HAP-1 (cell line): ENCODE measurements at regions not wholly inside any gene's neighbourhood (a gene's known extent, or its start where the extent isn't known, plus 50 kb on each side); places are given as distances from the start of the nearest gene placed in this dataset.
"Not testable (repeated sequence)": the region's sequence is repeated elsewhere in the genome, so short reads cannot be mapped to it uniquely, and the experiment has no call there.

Experiments used
- DNase-seq, 2 experiments: peaks; one replicate each; pipeline ENCODE4 v3.0.0-alpha.2; 2016 to 2020; ENCODE audit warnings: low spot score in 2 of 2
- H3K27me3 ChIP-seq: fragments of 250-450 bp; sonication (Bioruptor Pico); 2 replicates; pipeline ENCODE4 v1.5.1; 2020; ENCODE audit warnings: low read depth, mild to moderate bottlenecking, moderate library complexity
- H3K36me3 ChIP-seq: fragments of 250-450 bp; sonication (Bioruptor Pico); replicated peaks from 2 replicates; pipeline ENCODE4 v1.5.1; 2020; ENCODE audit warnings: mild to moderate bottlenecking
- H3K4me1 ChIP-seq: fragments of 250-450 bp; sonication (Bioruptor Pico); 2 replicates; pipeline ENCODE4 v1.5.1; 2020; ENCODE audit warnings: mild to moderate bottlenecking
- H3K4me3 ChIP-seq: fragments of 250-450 bp; sonication (Bioruptor Pico); 2 replicates; pipeline ENCODE4 v1.5.1; 2020; ENCODE audit warnings: mild to moderate bottlenecking, moderate library complexity
- H3K9me3 ChIP-seq: fragments of 250-450 bp; sonication (Bioruptor Pico); 2 replicates; pipeline ENCODE4 v1.5.1; 2020; ENCODE audit warnings: mild to moderate bottlenecking, moderate library complexity
- in situ Hi-C: fragments of 300-500 bp; cut with MboI; formaldehyde crosslinking; loops from 3 replicates; pipeline ENCODE4 v1.14.3; 2020; ENCODE audit warnings: low sequenced_read_pairs, inconsistent platforms, mixed read lengths

- H3K4me1 ChIP-seq, H3K4me3 ChIP-seq, H3K9me3 ChIP-seq, in situ Hi-C loops, H3K27me3 ChIP-seq, H3K36me3 ChIP-seq: not testable (repeated sequence)
- DNase-seq, result peak in 1 of 2 experiments; percentile 26
These were observed 132.2 kb upstream of the MARCKS start for GRCh38 chr6:113724927-113725326.

DNA sequence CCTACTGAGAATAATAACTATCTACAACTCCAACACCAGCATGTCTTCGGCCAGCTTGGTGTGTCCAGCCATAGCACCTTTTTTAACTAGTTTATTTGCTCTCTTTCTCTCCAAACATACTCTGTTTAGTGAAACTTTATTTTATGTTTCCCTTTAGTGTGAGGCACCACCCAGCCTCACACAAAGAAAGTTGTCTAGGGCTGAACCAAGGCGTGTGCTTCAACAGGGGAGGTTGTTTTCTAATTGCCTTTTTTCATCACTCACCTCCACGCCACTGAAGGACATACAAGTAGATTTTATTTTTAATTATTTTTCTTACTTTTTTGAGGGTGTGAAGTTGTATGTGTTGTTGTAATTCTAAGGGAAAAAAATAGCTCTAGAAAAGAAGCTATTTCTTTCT is 125.6 kb upstream of the MARCKS start:
- Histone ChIP-seq H3K4me1 (no peaks in the 10 kb centered on the region), H3K9me3 (no peaks in the 10 kb centered on the region), H3K4me3 (no peak overlapping the region), H3K36me3 (no peaks in the 10 kb centered on the region), H3K27me3 (no peaks in the 10 kb centered on the region)
- no peak for DNase-seq
- in situ Hi-C loops, result no loop called here

- peak in 1 of 2 experiments; percentile 12 for DNase-seq
- in situ Hi-C loops, result no loop called here
- Histone ChIP-seq H3K9me3 (no peaks in the 10 kb centered on the region), H3K27me3 (no peaks in the 10 kb centered on the region), H3K4me1 (no peaks in the 10 kb centered on the region), H3K4me3 (no peak overlapping the region), H3K36me3 (no peaks in the 10 kb centered on the region)
These were observed 124.7 kb upstream of the MARCKS start for GRCh38 chr6:113732384-113732966.

- no peak overlapping the region for H3K4me3 ChIP-seq
- H3K36me3 ChIP-seq, result no peaks in the 10 kb centered on the region
- no peak for DNase-seq
- no peaks in the 10 kb centered on the region for H3K4me1 ChIP-seq
- no peaks in the 10 kb centered on the region for H3K27me3 ChIP-seq
- in situ Hi-C loops, result no loop called here
- no peaks in the 10 kb centered on the region for H3K9me3 ChIP-seq
These were observed 123.8 kb upstream of the MARCKS start for GRCh38 chr6:113733381-113733780.

- Histone ChIP-seq H3K4me3 (no peak overlapping the region), H3K27me3 (no peaks in the 10 kb centered on the region), H3K4me1 (no peaks in the 10 kb centered on the region), H3K9me3 (no peaks in the 10 kb centered on the region), H3K36me3 (no peaks in the 10 kb centered on the region)
- in situ Hi-C loops, result no loop called here
- no peak for DNase-seq
These were observed 122.2 kb upstream of the MARCKS start for GRCh38 chr6:113734982-113735381.

GRCh38 chr6:113735491-113735890 is 121.7 kb upstream of the MARCKS start:
- in situ Hi-C loops, result no loop called here
- no peaks in the 10 kb centered on the region for H3K36me3 ChIP-seq
- H3K27me3 ChIP-seq, result no peaks in the 10 kb centered on the region
- H3K4me3 ChIP-seq, result no peak overlapping the region
- no peak for DNase-seq
- no peaks in the 10 kb centered on the region for H3K9me3 ChIP-seq
- H3K4me1 ChIP-seq, result no peaks in the 10 kb centered on the region

- Histone ChIP-seq H3K4me1 (no peaks in the 10 kb centered on the region), H3K27me3 (no peaks in the 10 kb centered on the region), H3K9me3 (no peaks in the 10 kb centered on the region), H3K4me3 (no peak overlapping the region), H3K36me3 (no peaks in the 10 kb centered on the region)
- DNase-seq, result no peak
- in situ Hi-C loops, result no loop called here
These were observed 120.2 kb upstream of the MARCKS start for GRCh38 chr6:113736978-113737377.

DNA sequence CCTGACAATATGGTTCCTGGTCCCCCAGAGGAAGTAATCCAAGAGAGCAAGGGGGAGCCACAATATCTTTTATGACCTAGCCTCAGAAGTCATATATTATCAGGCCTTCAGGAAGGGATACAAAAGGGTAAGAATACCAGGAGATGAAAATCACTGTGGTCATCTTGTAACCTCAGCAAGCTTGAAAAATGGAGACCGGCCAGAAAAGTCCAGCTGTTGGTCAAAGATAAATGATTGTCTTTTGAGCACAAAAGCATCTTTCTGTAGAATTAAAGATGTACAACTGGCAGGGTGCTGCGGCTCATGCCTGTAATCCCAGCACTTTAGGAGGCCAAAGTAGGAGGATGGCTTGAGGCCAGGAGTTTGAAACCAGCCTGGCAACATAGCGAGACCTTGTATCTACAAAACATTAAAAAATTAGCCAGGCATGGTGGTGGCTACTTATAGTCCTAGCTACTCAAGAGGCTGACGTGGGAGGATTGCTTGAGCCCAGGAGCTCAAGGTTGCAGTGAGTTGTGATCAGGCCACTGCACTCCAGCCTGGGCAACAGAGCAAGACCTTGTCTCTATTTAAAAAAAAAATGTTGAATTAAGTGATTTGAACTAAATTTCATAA is 118.0 kb upstream of the MARCKS start:
- in situ Hi-C loops, result no loop called here
- Histone ChIP-seq H3K36me3 (no peaks in the 10 kb centered on the region), H3K4me1 (no peaks in the 10 kb centered on the region), H3K9me3 (no peaks in the 10 kb centered on the region), H3K4me3 (no peak overlapping the region), H3K27me3 (no peaks in the 10 kb centered on the region)
- DNase-seq, result no peak

GRCh38 chr6:113741651-113742050 is 115.5 kb upstream of the MARCKS start:
- H3K9me3 ChIP-seq, result no peaks in the 10 kb centered on the region
- no peak overlapping the region for H3K4me3 ChIP-seq
- no peak for DNase-seq
- in situ Hi-C loops, result no loop called here
- H3K4me1 ChIP-seq, result no peaks in the 10 kb centered on the region
- no peaks in the 10 kb centered on the region for H3K36me3 ChIP-seq
- H3K27me3 ChIP-seq, result no peaks in the 10 kb centered on the region

DNA sequence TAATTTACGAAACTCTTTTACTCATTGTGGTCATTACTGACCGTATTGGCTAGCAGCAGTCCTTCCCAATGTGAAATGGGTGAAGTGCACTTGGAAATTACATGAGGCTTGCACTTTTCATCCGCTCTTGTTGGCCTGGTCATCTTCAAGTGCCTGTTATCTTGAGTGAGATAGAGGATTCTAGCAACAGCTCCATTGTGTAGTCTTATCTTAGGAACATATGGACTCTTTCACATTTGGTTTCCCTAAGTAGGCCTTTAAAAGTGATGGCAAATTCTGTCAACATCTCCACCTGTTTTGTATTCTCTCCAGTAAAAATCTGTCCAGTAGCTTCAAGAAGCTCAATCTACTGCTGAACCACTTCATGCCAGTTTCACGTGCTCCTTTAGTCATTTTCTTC is 114.8 kb upstream of the MARCKS start:
- Histone ChIP-seq H3K27me3 (no peaks in the 10 kb centered on the region), H3K9me3 (no peaks in the 10 kb centered on the region), H3K4me1 (no peaks in the 10 kb centered on the region), H3K36me3 (no peaks in the 10 kb centered on the region), H3K4me3 (no peak overlapping the region)
- in situ Hi-C loops, result no loop called here
- no peak for DNase-seq

- no peaks in the 10 kb centered on the region for H3K27me3 ChIP-seq
- DNase-seq, result no peak
- H3K4me3 ChIP-seq, result no peak overlapping the region
- H3K36me3 ChIP-seq, result no peaks in the 10 kb centered on the region
- no peaks in the 10 kb centered on the region for H3K4me1 ChIP-seq
- in situ Hi-C loops, result no loop called here
- H3K9me3 ChIP-seq, result no peaks in the 10 kb centered on the region
These were observed 112.3 kb upstream of the MARCKS start for GRCh38 chr6:113744861-113745260.

DNA sequence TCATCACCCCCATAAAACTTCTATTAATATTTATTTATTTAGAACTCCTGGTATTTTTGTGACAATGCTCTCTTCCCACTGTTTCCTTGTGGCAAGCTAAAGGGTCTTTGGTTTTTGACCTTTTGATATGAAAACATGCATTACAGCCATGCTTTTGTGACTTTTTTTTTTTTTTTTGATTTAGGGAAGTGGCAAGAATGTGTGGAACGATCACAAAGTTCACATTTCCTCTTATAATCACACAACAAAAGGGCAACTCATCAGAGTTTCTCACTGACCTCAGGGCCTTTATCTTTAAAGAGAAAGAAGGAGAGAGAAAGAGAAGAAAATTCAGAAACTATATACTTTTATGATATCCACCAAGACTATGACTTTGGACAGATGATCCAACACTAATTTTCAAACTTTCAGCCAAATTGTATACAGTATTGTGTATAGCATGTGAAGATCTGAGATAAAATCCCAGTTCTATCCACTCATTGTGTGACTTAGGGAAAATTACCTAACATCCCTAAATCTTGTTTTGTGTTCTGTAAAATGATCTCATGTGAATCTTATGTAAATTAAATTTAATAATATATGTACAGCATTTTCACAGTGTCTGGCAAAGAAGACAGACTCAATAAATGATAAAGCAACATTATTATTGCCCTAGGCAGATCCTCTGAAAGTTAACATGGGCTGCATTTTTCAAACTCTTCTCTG is 106.8 kb upstream of the MARCKS start:
- no peaks in the 10 kb centered on the region for H3K4me1 ChIP-seq
- no peak overlapping the region for H3K4me3 ChIP-seq
- H3K27me3 ChIP-seq, result no peaks in the 10 kb centered on the region
- no peaks in the 10 kb centered on the region for H3K9me3 ChIP-seq
- no peak for DNase-seq
- no peaks in the 10 kb centered on the region for H3K36me3 ChIP-seq
- in situ Hi-C loops, result no loop called here

- no peaks in the 10 kb centered on the region for H3K36me3 ChIP-seq
- no peak for DNase-seq
- 0 out of 2 replicates have a peak, but pooled peaks cover 2% of the 10 kb centered on the region for H3K9me3 ChIP-seq
- H3K27me3 ChIP-seq, result no peaks in the 10 kb centered on the region
- no peaks in the 10 kb centered on the region for H3K4me1 ChIP-seq
- H3K4me3 ChIP-seq, result no peak overlapping the region
- in situ Hi-C loops, result no loop called here
These were observed 102.9 kb upstream of the MARCKS start for GRCh38 chr6:113754291-113754690.

DNA sequence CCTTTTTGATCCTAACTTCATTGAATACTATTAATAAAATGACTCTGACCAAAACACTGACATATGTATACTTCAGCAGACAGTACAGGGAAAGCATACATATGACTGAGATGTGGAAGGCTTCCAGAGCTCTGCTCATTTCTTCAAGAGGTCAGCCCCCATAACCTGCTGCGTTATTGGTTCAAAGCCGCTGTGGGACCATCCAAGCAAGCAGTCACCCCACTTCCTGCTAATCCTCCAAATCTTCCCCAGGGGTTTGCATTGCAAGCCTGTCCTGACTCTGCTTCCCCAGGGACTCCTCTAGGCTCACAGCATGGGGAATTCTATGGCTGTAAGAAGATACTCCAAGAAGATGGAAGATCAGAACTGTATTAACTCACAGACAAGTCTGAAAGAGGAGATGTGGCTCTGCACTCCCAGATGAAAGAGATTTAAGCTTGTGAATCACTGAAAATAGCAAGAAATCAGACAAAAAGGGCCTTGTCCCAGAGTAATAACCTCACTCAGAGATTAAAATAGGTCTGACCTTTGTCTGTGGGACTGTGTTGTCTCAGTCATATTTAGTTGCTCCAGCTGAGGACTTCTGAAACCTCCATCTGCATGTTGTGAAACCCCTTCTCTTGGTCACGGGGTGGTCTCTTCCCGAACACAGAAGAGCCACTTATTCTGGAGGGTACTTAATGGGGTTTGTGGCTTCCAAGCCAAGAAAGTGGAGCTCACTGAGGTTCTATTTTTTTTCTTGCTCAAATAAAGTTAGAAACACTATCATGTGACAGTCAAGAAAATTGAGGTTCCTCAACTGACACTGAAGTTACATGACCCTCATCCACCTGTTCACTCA is 101.5 kb upstream of the MARCKS start:
- Histone ChIP-seq H3K27me3 (no peaks in the 10 kb centered on the region), H3K4me3 (no peak overlapping the region), H3K36me3 (no peaks in the 10 kb centered on the region), H3K9me3 (0 out of 2 replicates have a peak, but pooled peaks cover 2% of the 10 kb centered on the region), H3K4me1 (no peaks in the 10 kb centered on the region)
- no peak for DNase-seq
- in situ Hi-C loops, result no loop called here
